ENCODE measurements at regions not wholly inside any gene's neighbourhood (a gene's known extent, or its start where the extent isn't known, plus 50 kb on each side); places are given as distances from the start of the nearest gene placed in this dataset.

DNA sequence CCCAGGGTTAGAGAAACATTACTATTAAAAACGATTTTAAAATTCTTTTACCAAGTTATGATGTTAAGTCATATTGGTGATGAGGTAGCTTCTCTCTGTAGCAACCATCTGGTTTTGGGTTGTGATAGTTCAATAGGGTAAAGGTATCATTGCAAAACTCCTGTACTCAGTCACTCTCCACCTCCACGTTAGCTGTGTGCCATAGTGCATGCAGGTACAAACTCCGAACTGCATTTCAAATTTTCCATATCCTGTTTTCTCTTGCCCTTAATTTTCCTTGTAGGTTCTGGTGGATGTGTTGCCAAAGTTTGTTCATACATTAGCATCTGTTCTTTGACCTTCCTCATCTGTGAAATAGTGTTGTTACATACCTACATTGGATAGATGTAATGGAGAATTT, 53.1 kb upstream of the ARRDC3 start:
- TF ChIP-seq, protein P1, sequence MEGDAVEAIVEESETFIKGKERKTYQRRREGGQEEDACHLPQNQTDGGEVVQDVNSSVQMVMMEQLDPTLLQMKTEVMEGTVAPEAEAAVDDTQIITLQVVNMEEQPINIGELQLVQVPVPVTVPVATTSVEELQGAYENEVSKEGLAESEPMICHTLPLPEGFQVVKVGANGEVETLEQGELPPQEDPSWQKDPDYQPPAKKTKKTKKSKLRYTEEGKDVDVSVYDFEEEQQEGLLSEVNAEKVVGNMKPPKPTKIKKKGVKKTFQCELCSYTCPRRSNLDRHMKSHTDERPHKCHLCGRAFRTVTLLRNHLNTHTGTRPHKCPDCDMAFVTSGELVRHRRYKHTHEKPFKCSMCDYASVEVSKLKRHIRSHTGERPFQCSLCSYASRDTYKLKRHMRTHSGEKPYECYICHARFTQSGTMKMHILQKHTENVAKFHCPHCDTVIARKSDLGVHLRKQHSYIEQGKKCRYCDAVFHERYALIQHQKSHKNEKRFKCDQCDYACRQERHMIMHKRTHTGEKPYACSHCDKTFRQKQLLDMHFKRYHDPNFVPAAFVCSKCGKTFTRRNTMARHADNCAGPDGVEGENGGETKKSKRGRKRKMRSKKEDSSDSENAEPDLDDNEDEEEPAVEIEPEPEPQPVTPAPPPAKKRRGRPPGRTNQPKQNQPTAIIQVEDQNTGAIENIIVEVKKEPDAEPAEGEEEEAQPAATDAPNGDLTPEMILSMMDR (conservative IDR thresholded peaks at IDR 0.05 in 1 of 2, IDR thresholded peaks at IDR 0.05 in 1 of 2; ENCODE audit: low read depth in 1 of 2, low read length in 2 of 2), result no peak
- TF ChIP-seq EZH2 (IDR thresholded peaks at IDR 0.05; ENCODE audit: low read length, missing control alignments), result no peak

Data from fibroblast of lung (primary cell).